Ishikawa (cell line): ENCODE measurements at regions not wholly inside any gene's neighbourhood (a gene's known extent, or its start where the extent isn't known, plus 50 kb on each side); places are given as distances from the start of the nearest gene placed in this dataset.

Experiments
- CEBPB ChIP-seq: IDR thresholded peaks from 2 replicates; pipeline ENCODE4 v1.6.1; 2012
- CREB1 ChIP-seq: IDR thresholded peaks from 2 replicates; pipeline ENCODE4 v1.6.1; 2012; ENCODE audit warnings: low read depth
- EGR1 ChIP-seq: IDR thresholded peaks from 2 replicates; pipeline ENCODE4 v1.6.1; 2012
- EP300 ChIP-seq: IDR thresholded peaks from 2 replicates; pipeline ENCODE4 v1.6.1; 2012; ENCODE audit warnings: borderline replicate concordance
- FOXM1 ChIP-seq: IDR thresholded peaks from 2 replicates; pipeline ENCODE4 v1.6.1; 2012; ENCODE audit warnings: low read depth, borderline replicate concordance
- MAX ChIP-seq: IDR thresholded peaks from 2 replicates; pipeline ENCODE4 v1.6.1; 2012
- NFIC ChIP-seq: IDR thresholded peaks from 2 replicates; pipeline ENCODE4 v1.6.1; 2012
- RAD21 ChIP-seq: IDR thresholded peaks from 2 replicates; pipeline ENCODE4 v1.6.1; 2012; ENCODE audit warnings: low read depth
- REST ChIP-seq: IDR thresholded peaks from 2 replicates; pipeline ENCODE4 v1.6.1; 2012; ENCODE audit warnings: low read depth, mild to moderate bottlenecking
- TAF1 ChIP-seq: IDR thresholded peaks from 2 replicates; pipeline ENCODE4 v1.6.1; 2012; ENCODE audit warnings: low read depth, mild to moderate bottlenecking
- TCF12 ChIP-seq: IDR thresholded peaks from 2 replicates; pipeline ENCODE4 v1.6.1; 2012; ENCODE audit warnings: low read depth
- TEAD4 ChIP-seq: IDR thresholded peaks from 2 replicates; pipeline ENCODE4 v1.6.1; 2012
- USF1 ChIP-seq: IDR thresholded peaks from 2 replicates; pipeline ENCODE4 v1.6.1; 2012
- YY1 ChIP-seq: IDR thresholded peaks from 2 replicates; pipeline ENCODE4 v1.6.1; 2012; ENCODE audit warnings: low read depth
- ZBTB7A ChIP-seq: IDR thresholded peaks from 2 replicates; pipeline ENCODE4 v1.6.1; 2012; ENCODE audit warnings: low read depth

GRCh38 chr2:45120546-45120945, 111.3 kb upstream of the SIX2 start:
- no peak for TF ChIP-seq MAX

GRCh38 chr2:45119855-45120254, 110.6 kb upstream of the SIX2 start:
- TF ChIP-seq USF1, result no peak
- no peak for TF ChIP-seq ZBTB7A
- no peak for TF ChIP-seq CREB1
- TF ChIP-seq TAF1, result no peak
- no peak for TF ChIP-seq FOXM1
- no peak for TF ChIP-seq YY1
- no peak for TF ChIP-seq RAD21
- 0 out of 2 replicates have a peak, but pooled peaks have one; percentile 7 for TF ChIP-seq TEAD4

- TF ChIP-seq TCF12, result no peak
- TF ChIP-seq CREB1, result no peak
- TF ChIP-seq TAF1, result no peak
- TF ChIP-seq YY1, result no peak
- TF ChIP-seq TEAD4, result 0 out of 2 replicates have a peak, but pooled peaks have one; percentile 30
- TF ChIP-seq USF1, result no peak
- no peak for TF ChIP-seq NFIC
- TF ChIP-seq EGR1, result no peak
These were observed 109.8 kb upstream of the SIX2 start for GRCh38 chr2:45119038-45119437.

- TF ChIP-seq TAF1 (no peak), CREB1 (no peak), TEAD4 (no peak), REST (no peak), ZBTB7A (no peak), CEBPB (no peak), FOXM1 (no peak), MAX (no peak), EP300 (no peak), EGR1 (no peak), RAD21 (no peak)
These were observed 108.1 kb upstream of the SIX2 start for GRCh38 chr2:45117383-45117782.

GRCh38 chr2:45115181-45115580, 105.9 kb upstream of the SIX2 start:
- TF ChIP-seq TAF1 (no peak), FOXM1 (no peak), TCF12 (no peak)

GRCh38 chr2:45114221-45114955, 105.1 kb upstream of the SIX2 start:
- TF ChIP-seq REST, result no peak
- TF ChIP-seq YY1, result no peak
- TF ChIP-seq FOXM1, result no peak
- no peak for TF ChIP-seq MAX
- no peak for TF ChIP-seq RAD21
- TF ChIP-seq CEBPB, result no peak
- TF ChIP-seq TCF12, result no peak
- TF ChIP-seq ZBTB7A, result no peak
- no peak for TF ChIP-seq CREB1
- TF ChIP-seq NFIC, result no peak
- TF ChIP-seq TAF1, result no peak
- TF ChIP-seq TEAD4, result no peak
- no peak for TF ChIP-seq EGR1
